HCT116 (cell line): ENCODE measurements at regions not wholly inside any gene's neighbourhood (a gene's known extent, or its start where the extent isn't known, plus 50 kb on each side); places are given as distances from the start of the nearest gene placed in this dataset.

Experiments used
- ATAC-seq: fragments of 200-7000 bp; cut with Tn5 transposase; 2 replicates; pipeline ENCODE4 v1.9.1; 2020; ENCODE audit warnings: mild to moderate bottlenecking, moderate library complexity
- BruUV-seq: library from RNA; stranded (reverse); fragments of 400-500 nt; replicated peaks from 2 replicates; lab custom pipeline; 2021; lab: Mats Ljungman, UMichigan
- CTCF ChIA-PET: fragments of 300-600 bp; sonication (Branson Sonifier 250); formaldehyde crosslinking; loops from one replicate; lab custom pipeline; 2021; ENCODE audit warnings: antibody characterized with exemption; lab: Charles Lee
- POLR2A ChIA-PET: fragments of 300-600, 350-600 bp; sonication (Branson Sonifier 250); formaldehyde crosslinking; loops from one replicate; lab custom pipeline; 2021; ENCODE audit warnings: antibody characterized with exemption; lab: Charles Lee
- RAD21 ChIA-PET, 2 experiments: fragments of 300-600 bp; sonication (Branson Sonifier 250); formaldehyde crosslinking; loops; one replicate each; lab custom pipeline; 2023; ENCODE audit warnings: low total read pairs in 2 of 2; ENCODE audit not compliant: uncharacterized antibody in 2 of 2, unreplicated experiment in 2 of 2, low non-redundant PET in 1 of 2; lab: Charles Lee
- DNase-seq: peaks from one replicate; pipeline ENCODE4 v3.0.0-alpha.2; 2010; ENCODE audit warnings: low read depth, low spot score
- H2AFZ ChIP-seq: fragments of 200-600 bp; shearing (Covaris generic), sonication (generic); 2 replicates; pipeline ENCODE4 v1.6.1; 2017; ENCODE audit warnings: low read depth, mixed run types, mixed read lengths, antibody characterized with exemption, low read length; ENCODE audit not compliant: poor library complexity, severe bottlenecking
- H3K27ac ChIP-seq: 2 replicates; pipeline ENCODE4 v1.5.1; 2012; ENCODE audit warnings: low read depth, low read length
- H3K27me3 ChIP-seq: fragments of 200-600 bp; sonication (generic); 2 replicates; pipeline ENCODE4 v1.6.1; 2016; ENCODE audit warnings: mixed run types, low read length, mixed read lengths; ENCODE audit not compliant: insufficient read depth
- H3K36me3 ChIP-seq, 2 experiments: fragments of 200-500 bp in 1 of 2; fragments of 200-600 bp in 1 of 2; sonication (Bioruptor generic) in 1 of 2; sonication (generic) in 1 of 2; 2 replicates each; pipeline versions ENCODE4 v1.5.1 to v1.6.1; 2014 to 2016; ENCODE audit warnings: low read length in 2 of 2, inconsistent platforms in 1 of 2, mixed read lengths in 1 of 2, mixed run types in 1 of 2; ENCODE audit not compliant: insufficient read depth in 2 of 2, control insufficient read depth in 1 of 2
- H3K4me1 ChIP-seq, 2 experiments: fragments of 200-600 bp in 1 of 2; sonication (generic) in 1 of 2; 2 replicates each; pipeline versions ENCODE4 v1.5.1 to v1.6.1; 2012 to 2017; ENCODE audit warnings: low read length in 2 of 2, inconsistent platforms in 1 of 2, mild to moderate bottlenecking in 1 of 2, mixed read lengths in 1 of 2, mixed run types in 1 of 2, moderate library complexity in 1 of 2; ENCODE audit not compliant: insufficient read depth in 2 of 2, control insufficient read depth in 1 of 2
- H3K4me2 ChIP-seq: fragments of 200-600 bp; sonication (generic); 2 replicates; pipeline ENCODE4 v1.6.1; 2017; ENCODE audit warnings: mixed run types, low read length, mixed read lengths
- H3K4me3 ChIP-seq, 2 experiments: fragments of 200-600 bp in 1 of 2; sonication (generic) in 1 of 2; replicated peaks in 1 of 2; 2 replicates each; pipeline ENCODE4 v1.5.1; 2011 to 2016; ENCODE audit warnings: low read length in 2 of 2, control low read depth in 1 of 2, low read depth in 1 of 2, mild to moderate bottlenecking in 1 of 2, mixed read lengths in 1 of 2, mixed run types in 1 of 2
- H3K79me2 ChIP-seq: fragments of 200-600 bp; sonication (generic); 2 replicates; pipeline ENCODE4 v1.6.1; 2017; ENCODE audit warnings: mild to moderate bottlenecking, mixed run types, low read length, moderate library complexity, mixed read lengths; ENCODE audit not compliant: insufficient read depth
- H3K9ac ChIP-seq: fragments of 200-600 bp; sonication (generic); 2 replicates; pipeline ENCODE4 v1.6.1; 2016; ENCODE audit warnings: low read length, mixed read lengths
- H3K9me2 ChIP-seq: fragments of 200-600 bp; sonication (generic), shearing (Covaris generic); 2 replicates; pipeline ENCODE4 v1.6.1; 2017; ENCODE audit warnings: mixed run types, mild to moderate bottlenecking, moderate library complexity; ENCODE audit not compliant: insufficient read depth
- H3K9me3 ChIP-seq, 2 experiments: fragments of 200-500 bp in 1 of 2; fragments of 200-600 bp in 1 of 2; sonication (Bioruptor generic) in 1 of 2; sonication (generic) in 1 of 2; 2 replicates each; pipeline ENCODE4 v1.6.1; 2014 to 2017; ENCODE audit warnings: low read length in 2 of 2, mixed read lengths in 2 of 2, inconsistent platforms in 1 of 2, low read depth in 1 of 2, mild to moderate bottlenecking in 1 of 2, mixed run types in 1 of 2, moderate library complexity in 1 of 2; ENCODE audit not compliant: control insufficient read depth in 1 of 2, insufficient read depth in 1 of 2
- H4K20me1 ChIP-seq: fragments of 200-600 bp; sonication (generic), shearing (Covaris generic); 2 replicates; pipeline ENCODE4 v1.6.1; 2017; ENCODE audit warnings: mixed run types, mild to moderate bottlenecking, moderate library complexity; ENCODE audit not compliant: insufficient read depth
- CBX3 ChIP-seq: IDR thresholded peaks from 2 replicates; pipeline ENCODE4 v1.6.1; 2012; ENCODE audit warnings: low read depth
- JUND ChIP-seq: IDR thresholded peaks from 2 replicates; pipeline ENCODE4 v1.6.1; 2012
- RAD21 ChIP-seq: IDR thresholded peaks from 2 replicates; pipeline ENCODE4 v1.6.1; 2012; ENCODE audit warnings: low read depth, mild to moderate bottlenecking
- REST ChIP-seq: IDR thresholded peaks from 2 replicates; pipeline ENCODE4 v1.6.1; 2012; ENCODE audit warnings: low read depth
- ZBTB33 ChIP-seq: IDR thresholded peaks from 2 replicates; pipeline ENCODE4 v1.6.1; 2011; ENCODE audit warnings: mild to moderate bottlenecking, low read length, moderate library complexity; ENCODE audit not compliant: insufficient replicate concordance; ENCODE audit errors: extremely low read depth
- intact Hi-C: fragments of 100-400 bp; cut with micrococcal nuclease; formaldehyde crosslinking; loops from 2 replicates; pipeline ENCODE4 v1.10.0; 2022

- CTCF ChIA-PET = no interaction called here
- H3K4me1 ChIP-seq = no peaks in the 10 kb centered on the region
- no TSS peak for BruUV-seq
- H3K27me3 ChIP-seq = no peaks in the 10 kb centered on the region
- intact Hi-C loops = no loop called here
- RAD21 ChIA-PET = no interaction called here
- H3K4me2 ChIP-seq = no peak overlapping the region
- H3K79me2 ChIP-seq = no peaks in the 10 kb centered on the region
- TF ChIP-seq JUND (no peak), CBX3 (no peak), ZBTB33 (no peak), RAD21 (no peak), REST (no peak)
- TF ChIP-seq, all 23 proteins: peak for 0
- Histone ChIP-seq H3K9me3 (no peaks in the 10 kb centered on the region), H3K36me3 (no peaks in the 10 kb centered on the region), H3K4me3 (no peak overlapping the region), H3K9ac (no peak overlapping the region), H3K27ac (no peak overlapping the region), H3K9me2 (no peaks in the 10 kb centered on the region), H4K20me1 (no peaks in the 10 kb centered on the region), H2AFZ (no peak overlapping the region)
- DNase-seq = no peak
- ATAC-seq = no peak
- POLR2A ChIA-PET = no interaction called here
Measured at GRCh38 chr14:53441789-53442188, 288.7 kb upstream of the DDHD1 start.
